MM.1S (cell line): ENCODE measurements at regions not wholly inside any gene's neighbourhood (a gene's known extent, or its start where the extent isn't known, plus 50 kb on each side); places are given as distances from the start of the nearest gene placed in this dataset.

ENCODE experiments used
- DNase-seq: peaks from one replicate; pipeline ENCODE4 v3.0.0-alpha.2; 2015
- H2AFZ ChIP-seq: fragments of 300-600 bp; sonication (generic); 2 replicates; pipeline ENCODE4 v1.6.0; 2016; ENCODE audit warnings: antibody characterized with exemption, low read length
- H3F3A ChIP-seq: fragments of 300-600 bp; sonication (generic); 2 replicates; pipeline ENCODE4 v1.6.1; 2016; ENCODE audit warnings: mild to moderate bottlenecking, antibody characterized with exemption, low read length, moderate library complexity, mixed read lengths; ENCODE audit not compliant: insufficient read depth
- H3K27ac ChIP-seq: fragments of 300-600 bp; sonication (generic); 2 replicates; pipeline ENCODE4 v1.5.1; 2016; ENCODE audit warnings: mild to moderate bottlenecking, low read length
- H3K27me3 ChIP-seq: fragments of 300-600 bp; sonication (generic); replicated peaks from 2 replicates; pipeline ENCODE4 v1.6.0; 2016; ENCODE audit warnings: low read length; ENCODE audit not compliant: insufficient read depth
- H3K36me3 ChIP-seq: fragments of 300-600 bp; sonication (generic); replicated peaks from 2 replicates; pipeline ENCODE4 v1.6.1; 2016; ENCODE audit warnings: mild to moderate bottlenecking, low read length, mixed read lengths; ENCODE audit not compliant: insufficient read depth
- H3K4me1 ChIP-seq: fragments of 300-600 bp; sonication (generic); 2 replicates; pipeline ENCODE4 v1.6.1; 2016; ENCODE audit warnings: low read length, mixed read lengths
- H3K4me2 ChIP-seq: fragments of 300-600 bp; sonication (generic); 2 replicates; pipeline ENCODE4 v1.6.0; 2016; ENCODE audit warnings: low read depth, low read length
- H3K4me3 ChIP-seq: fragments of 300-600 bp; sonication (generic); 2 replicates; pipeline ENCODE4 v1.5.1; 2016; ENCODE audit warnings: low read length, mixed read lengths
- H3K79me2 ChIP-seq: fragments of 300-600 bp; sonication (generic); 2 replicates; pipeline ENCODE4 v1.6.1; 2016; ENCODE audit warnings: mixed run types, low read length, mixed read lengths
- H3K9ac ChIP-seq: fragments of 300-600 bp; sonication (generic); 2 replicates; pipeline ENCODE4 v1.6.1; 2016; ENCODE audit warnings: low read length, mixed read lengths
- H3K9me2 ChIP-seq: fragments of 300-600 bp; sonication (generic); replicated peaks from 2 replicates; pipeline ENCODE4 v1.6.1; 2016; ENCODE audit warnings: mild to moderate bottlenecking, low read length, mixed read lengths; ENCODE audit not compliant: insufficient read depth
- H3K9me3 ChIP-seq: fragments of 300-600 bp; sonication (generic); replicated peaks from 2 replicates; pipeline ENCODE4 v1.6.1; 2016; ENCODE audit warnings: mild to moderate bottlenecking, low read length, mixed read lengths; ENCODE audit not compliant: insufficient read depth
- H4K20me1 ChIP-seq: fragments of 300-600 bp; sonication (generic); 2 replicates; pipeline ENCODE4 v1.6.1; 2016; ENCODE audit warnings: mild to moderate bottlenecking, low read length, moderate library complexity, mixed read lengths; ENCODE audit not compliant: insufficient read depth
- CTCF ChIP-seq: fragments of 300-600 bp; sonication (generic); IDR thresholded peaks from 2 replicates; pipeline ENCODE4 v1.5.1; 2016; ENCODE audit warnings: antibody characterized with exemption, low read length, mixed read lengths
- EZH2 ChIP-seq: fragments of 300-600 bp; sonication (generic); optimal IDR thresholded peaks from 2 replicates; pipeline ENCODE3; 2017; ENCODE audit warnings: low read depth, mild to moderate bottlenecking, antibody characterized with exemption, low read length, mixed read lengths
- EZH2phosphoT487 ChIP-seq: fragments of 300-600 bp; sonication (generic); IDR thresholded peaks from 2 replicates; pipeline ENCODE4 v1.6.1; 2018; ENCODE audit warnings: antibody characterized with exemption, low read length

DNA sequence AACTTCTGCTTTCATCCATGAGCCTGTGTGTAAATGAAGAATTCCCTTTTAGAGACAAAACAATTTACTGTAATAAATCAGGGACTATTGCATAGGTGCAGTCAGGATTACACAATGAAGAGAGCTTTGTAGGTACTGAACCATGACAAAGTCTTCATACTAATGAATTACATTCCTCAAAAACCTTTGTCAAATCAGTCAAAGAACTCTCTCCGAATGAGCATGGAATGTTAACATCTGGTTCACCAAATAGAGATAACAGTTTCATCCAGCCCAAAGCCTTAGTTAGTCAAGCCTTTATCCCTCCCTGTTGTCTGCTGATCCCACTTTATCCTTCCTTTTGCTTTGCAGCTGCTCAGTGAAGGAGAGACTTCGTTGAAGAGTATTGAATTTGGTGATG is 62.9 kb upstream of the DMRTA1 start:
- no peaks in the 10 kb centered on the region for H4K20me1 ChIP-seq
- no peak overlapping the region for H3K4me2 ChIP-seq
- no peak overlapping the region for H3K9ac ChIP-seq
- no peak for DNase-seq
- no peak overlapping the region for H3K27ac ChIP-seq
- TF ChIP-seq EZH2: no peak
- TF ChIP-seq EZH2phosphoT487: no peak
- TF ChIP-seq CTCF: no peak
- no peaks in the 10 kb centered on the region for H3K9me3 ChIP-seq
- H3K27me3 ChIP-seq: no peaks in the 10 kb centered on the region
- H2AFZ ChIP-seq: no peak overlapping the region
- no peaks in the 10 kb centered on the region for H3F3A ChIP-seq
- H3K79me2 ChIP-seq: no peaks in the 10 kb centered on the region
- H3K36me3 ChIP-seq: no peaks in the 10 kb centered on the region
- H3K4me1 ChIP-seq: 0 out of 2 replicates have a peak, but pooled peaks cover 3% of the 10 kb centered on the region
- H3K9me2 ChIP-seq: no peaks in the 10 kb centered on the region
- H3K4me3 ChIP-seq: no peak overlapping the region

DNA sequence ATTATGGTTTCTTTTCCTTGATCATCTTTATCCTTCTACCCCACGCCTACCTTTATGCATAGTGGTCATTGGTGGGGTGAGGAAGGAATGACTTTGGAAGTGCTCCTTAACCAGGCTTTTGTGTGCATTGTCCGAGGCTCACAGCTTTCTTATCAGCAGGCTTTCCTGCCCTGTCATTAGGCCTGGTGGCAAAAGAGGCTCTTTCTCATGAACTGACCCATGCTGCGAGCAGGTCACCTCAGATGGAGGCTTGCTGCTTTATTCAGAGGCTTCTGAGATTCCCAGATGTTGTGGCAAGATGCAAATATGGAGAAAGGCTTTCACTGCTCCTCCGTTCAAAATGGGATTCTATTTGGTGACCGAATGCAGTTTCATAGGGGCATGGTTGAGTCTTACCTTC is 57.4 kb upstream of the DMRTA1 start:
- no peaks in the 10 kb centered on the region for H3K9me2 ChIP-seq
- H3K4me2 ChIP-seq: no peak overlapping the region
- no peak overlapping the region for H3K27ac ChIP-seq
- no peaks in the 10 kb centered on the region for H3K9me3 ChIP-seq
- no peaks in the 10 kb centered on the region for H3K79me2 ChIP-seq
- H3K36me3 ChIP-seq: no peaks in the 10 kb centered on the region
- no peak overlapping the region for H3K4me3 ChIP-seq
- H3K9ac ChIP-seq: no peak overlapping the region
- no peak for TF ChIP-seq CTCF
- no peak for TF ChIP-seq EZH2phosphoT487
- no peak for TF ChIP-seq EZH2
- no peaks in the 10 kb centered on the region for H4K20me1 ChIP-seq
- H3K4me1 ChIP-seq: 0 out of 2 replicates have a peak, but pooled peaks cover 9% of the 10 kb centered on the region
- no peak overlapping the region for H2AFZ ChIP-seq
- DNase-seq: no peak
- H3K27me3 ChIP-seq: no peaks in the 10 kb centered on the region
- no peaks in the 10 kb centered on the region for H3F3A ChIP-seq

DNA sequence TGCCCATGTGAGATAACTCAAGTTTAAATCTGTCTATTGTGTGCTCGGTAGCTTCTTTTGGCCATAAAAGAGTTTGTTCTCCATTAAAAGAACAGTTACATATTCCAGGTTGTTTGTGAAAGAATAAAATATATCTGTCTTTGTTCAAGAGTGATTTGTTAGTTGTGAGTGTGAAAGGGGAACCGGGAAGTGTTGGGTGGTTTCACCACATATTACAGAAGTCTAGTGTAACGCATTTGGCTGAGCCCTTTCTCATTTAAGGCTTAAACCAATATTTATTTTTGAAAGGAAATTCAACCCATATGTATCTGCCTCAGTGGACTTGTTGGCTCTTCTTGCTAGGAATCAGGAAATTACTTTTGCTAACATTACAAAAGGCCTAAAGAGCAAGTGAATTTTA is 54.1 kb upstream of the DMRTA1 start:
- Histone ChIP-seq H3K27ac (no peak overlapping the region), H3K79me2 (no peaks in the 10 kb centered on the region), H3K27me3 (no peaks in the 10 kb centered on the region), H3K9ac (no peak overlapping the region), H3K4me3 (no peak overlapping the region), H3K9me2 (no peaks in the 10 kb centered on the region), H3K4me2 (peak overlapping the region; percentile 27; the same call in 1 of the 2 replicates), H2AFZ (no peak overlapping the region), H3F3A (no peaks in the 10 kb centered on the region), H3K36me3 (no peaks in the 10 kb centered on the region), H4K20me1 (no peaks in the 10 kb centered on the region), H3K4me1 (0 out of 2 replicates have a peak, but pooled peaks cover 9% of the 10 kb centered on the region), H3K9me3 (no peaks in the 10 kb centered on the region)
- peak; percentile 11 for DNase-seq
- TF ChIP-seq EZH2phosphoT487 (no peak), CTCF (no peak), EZH2 (no peak)
